Stimulated activated effector memory CD8-positive, alpha-beta T cell treated with anti-CD3 and anti-CD28 coated beads, Interleukin-12 subunit alpha, Interleukin-12 subunit beta, amount 100 ng/mL, for 72 hours (primary cell): ENCODE measurements at regions not wholly inside any gene's neighbourhood (a gene's known extent, or its start where the extent isn't known, plus 50 kb on each side); places are given as distances from the start of the nearest gene placed in this dataset.
"Not testable (repeated sequence)": the region's sequence is repeated elsewhere in the genome, so short reads cannot be mapped to it uniquely, and the experiment has no call there.

Experiments used
- ATAC-seq: fragments of 150-1000 bp; cut with Tn5 transposase; 2 replicates; pipeline ENCODE4 v1.10.0; 2021
- DNase-seq, 2 donors: peaks; one replicate each; pipeline ENCODE4 v3.0.0; 2021 to 2022; ENCODE audit warnings: low spot score in 2 of 2
- H3K27ac Mint-ChIP-seq: one replicate; pipeline ENCODE4 v1.8.0; 2022; ENCODE audit warnings: mild to moderate bottlenecking, mixed read lengths
- H3K36me3 Mint-ChIP-seq: one replicate; pipeline ENCODE4 v1.8.0; 2022; ENCODE audit warnings: mild to moderate bottlenecking, mixed read lengths
- H3K4me1 Mint-ChIP-seq: one replicate; pipeline ENCODE4 v1.8.0; 2022; ENCODE audit warnings: mixed read lengths
- H3K4me3 Mint-ChIP-seq: one replicate; pipeline ENCODE4 v1.8.0; 2022; ENCODE audit warnings: mild to moderate bottlenecking, mixed read lengths
- H3K9me3 Mint-ChIP-seq: one replicate; pipeline ENCODE4 v1.8.0; 2022; ENCODE audit warnings: mixed read lengths

- H3K4me1 Mint-ChIP-seq = no peaks in the 10 kb centered on the region
- H3K27ac Mint-ChIP-seq = no peak overlapping the region
- H3K9me3 Mint-ChIP-seq = no peaks in the 10 kb centered on the region
- no peak for ATAC-seq
- no peak for DNase-seq
- no peak overlapping the region for H3K4me3 Mint-ChIP-seq
- no peaks in the 10 kb centered on the region for H3K36me3 Mint-ChIP-seq
These were observed 149.6 kb downstream of the CYP26A1 start for GRCh38 chr10:93223336-93223735.

- DNase-seq (no peak), ATAC-seq (peak; percentile 42)
- no peak overlapping the region for H3K4me3 Mint-ChIP-seq
- H3K9me3 Mint-ChIP-seq = no peaks in the 10 kb centered on the region
- H3K36me3 Mint-ChIP-seq = no peaks in the 10 kb centered on the region
- no peak overlapping the region for H3K27ac Mint-ChIP-seq
- H3K4me1 Mint-ChIP-seq = no peaks in the 10 kb centered on the region
These were observed 150.5 kb downstream of the CYP26A1 start for GRCh38 chr10:93224005-93224779.

- no peak for DNase-seq
- no peak overlapping the region for H3K4me3 Mint-ChIP-seq
- H3K27ac Mint-ChIP-seq = no peak overlapping the region
- ATAC-seq = peak; percentile 45
- H3K9me3 Mint-ChIP-seq = no peaks in the 10 kb centered on the region
- H3K36me3 Mint-ChIP-seq = no peaks in the 10 kb centered on the region
- H3K4me1 Mint-ChIP-seq = no peaks in the 10 kb centered on the region
These were observed 152.2 kb downstream of the CYP26A1 start for GRCh38 chr10:93225938-93226337.

- H3K9me3 Mint-ChIP-seq = no peaks in the 10 kb centered on the region
- no peaks in the 10 kb centered on the region for H3K4me1 Mint-ChIP-seq
- no peaks in the 10 kb centered on the region for H3K36me3 Mint-ChIP-seq
- DNase-seq (no peak), ATAC-seq (no peak)
- H3K4me3 Mint-ChIP-seq = no peak overlapping the region
- no peak overlapping the region for H3K27ac Mint-ChIP-seq
These were observed 152.9 kb downstream of the CYP26A1 start for GRCh38 chr10:93226619-93227018.

- H3K4me3 Mint-ChIP-seq, H3K4me1 Mint-ChIP-seq, H3K9me3 Mint-ChIP-seq, H3K27ac Mint-ChIP-seq, H3K36me3 Mint-ChIP-seq, ATAC-seq, DNase-seq: not testable (repeated sequence)
These were observed 156.9 kb downstream of the CYP26A1 start for GRCh38 chr10:93230596-93230995.

GRCh38 chr10:93232159-93232558 is 158.5 kb downstream of the CYP26A1 start:
- not testable (repeated sequence) for DNase-seq, H3K27ac Mint-ChIP-seq, ATAC-seq, H3K36me3 Mint-ChIP-seq, H3K4me1 Mint-ChIP-seq, H3K9me3 Mint-ChIP-seq, H3K4me3 Mint-ChIP-seq

- not testable (repeated sequence) for H3K4me1 Mint-ChIP-seq, H3K4me3 Mint-ChIP-seq, H3K9me3 Mint-ChIP-seq, ATAC-seq, H3K27ac Mint-ChIP-seq, DNase-seq, H3K36me3 Mint-ChIP-seq
These were observed 161.2 kb downstream of the CYP26A1 start for GRCh38 chr10:93234940-93235339.

GRCh38 chr10:93235686-93236085 is 162.0 kb downstream of the CYP26A1 start:
- DNase-seq = no peak
- Mint-ChIP-seq H3K27ac (no peak overlapping the region), H3K4me1 (no peaks in the 10 kb centered on the region)

GRCh38 chr10:93236393-93237040 is 162.8 kb downstream of the CYP26A1 start:
- no peak overlapping the region for H3K27ac Mint-ChIP-seq
- DNase-seq (no peak), ATAC-seq (no peak)
- H3K4me1 Mint-ChIP-seq = no peaks in the 10 kb centered on the region
- no peak overlapping the region for H3K4me3 Mint-ChIP-seq
- H3K36me3 Mint-ChIP-seq = no peaks in the 10 kb centered on the region
- H3K9me3 Mint-ChIP-seq = no peaks in the 10 kb centered on the region

More at GRCh38 chr10:93235686-93236085, 162.0 kb downstream of the CYP26A1 start:
- no peak overlapping the region for H3K4me3 Mint-ChIP-seq
- no peaks in the 10 kb centered on the region for H3K9me3 Mint-ChIP-seq
- no peak for ATAC-seq
- H3K36me3 Mint-ChIP-seq = no peaks in the 10 kb centered on the region

GRCh38 chr10:93245147-93245546 is 171.5 kb downstream of the CYP26A1 start:
- no peak overlapping the region for H3K4me3 Mint-ChIP-seq
- no peak overlapping the region for H3K27ac Mint-ChIP-seq
- no peaks in the 10 kb centered on the region for H3K36me3 Mint-ChIP-seq
- no peak for DNase-seq
- H3K4me1 Mint-ChIP-seq = no peaks in the 10 kb centered on the region
- no peak for ATAC-seq
- H3K9me3 Mint-ChIP-seq = no peaks in the 10 kb centered on the region

- Mint-ChIP-seq H3K27ac (no peak overlapping the region), H3K4me1 (no peaks in the 10 kb centered on the region), H3K36me3 (no peaks in the 10 kb centered on the region), H3K4me3 (no peak overlapping the region), H3K9me3 (no peaks in the 10 kb centered on the region)
- DNase-seq (no peak), ATAC-seq (no peak)
These were observed 172.1 kb downstream of the CYP26A1 start for GRCh38 chr10:93245779-93246178.

- H3K9me3 Mint-ChIP-seq = no peaks in the 10 kb centered on the region
- no peaks in the 10 kb centered on the region for H3K36me3 Mint-ChIP-seq
- no peak overlapping the region for H3K4me3 Mint-ChIP-seq
- ATAC-seq (peak; percentile 27), DNase-seq (no peak)
- H3K4me1 Mint-ChIP-seq = no peaks in the 10 kb centered on the region
- H3K27ac Mint-ChIP-seq = no peak overlapping the region
These were observed 175.0 kb downstream of the CYP26A1 start for GRCh38 chr10:93248583-93249227.

GRCh38 chr10:93250010-93250409 is 176.3 kb downstream of the CYP26A1 start:
- Mint-ChIP-seq H3K9me3 (no peaks in the 10 kb centered on the region), H3K4me1 (no peaks in the 10 kb centered on the region), H3K36me3 (no peaks in the 10 kb centered on the region), H3K27ac (no peak overlapping the region), H3K4me3 (no peak overlapping the region)
- ATAC-seq (no peak), DNase-seq (no peak)

- Mint-ChIP-seq H3K4me3 (no peak overlapping the region), H3K4me1 (no peaks in the 10 kb centered on the region), H3K36me3 (no peaks in the 10 kb centered on the region), H3K27ac (no peak overlapping the region), H3K9me3 (no peaks in the 10 kb centered on the region)
- DNase-seq (no peak), ATAC-seq (no peak)
These were observed 180.6 kb downstream of the CYP26A1 start for GRCh38 chr10:93254180-93254853.

- no peak for ATAC-seq
- no peaks in the 10 kb centered on the region for H3K36me3 Mint-ChIP-seq
- no peaks in the 10 kb centered on the region for H3K9me3 Mint-ChIP-seq
- H3K4me3 Mint-ChIP-seq = no peak overlapping the region
- DNase-seq = no peak
- no peaks in the 10 kb centered on the region for H3K4me1 Mint-ChIP-seq
- no peak overlapping the region for H3K27ac Mint-ChIP-seq
These were observed 181.9 kb downstream of the CYP26A1 start for GRCh38 chr10:93255546-93255945.
